ENCODE measurements at regions not wholly inside any gene's neighbourhood (a gene's known extent, or its start where the extent isn't known, plus 50 kb on each side); places are given as distances from the start of the nearest gene placed in this dataset.

DNA sequence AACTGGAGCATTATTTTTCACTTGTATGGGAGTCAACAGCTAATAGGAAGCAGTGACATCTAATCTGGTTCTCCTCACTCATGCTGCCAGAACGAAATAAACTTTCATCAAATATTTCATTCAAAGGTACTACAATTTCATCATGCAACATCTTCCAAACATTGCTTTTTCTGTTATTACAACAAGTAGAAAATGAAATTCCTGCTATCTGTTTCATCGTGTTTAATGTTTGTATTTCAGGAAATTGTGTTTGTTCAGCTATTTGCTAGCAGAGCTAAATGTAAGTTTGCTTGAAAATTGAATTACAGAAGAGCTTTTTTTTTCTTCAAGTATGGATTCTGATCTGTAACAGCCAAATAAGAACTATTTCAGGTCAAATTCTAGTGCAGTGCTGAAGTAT, 90.1 kb downstream of the SLITRK6 start:
- TF ChIP-seq, protein P1, sequence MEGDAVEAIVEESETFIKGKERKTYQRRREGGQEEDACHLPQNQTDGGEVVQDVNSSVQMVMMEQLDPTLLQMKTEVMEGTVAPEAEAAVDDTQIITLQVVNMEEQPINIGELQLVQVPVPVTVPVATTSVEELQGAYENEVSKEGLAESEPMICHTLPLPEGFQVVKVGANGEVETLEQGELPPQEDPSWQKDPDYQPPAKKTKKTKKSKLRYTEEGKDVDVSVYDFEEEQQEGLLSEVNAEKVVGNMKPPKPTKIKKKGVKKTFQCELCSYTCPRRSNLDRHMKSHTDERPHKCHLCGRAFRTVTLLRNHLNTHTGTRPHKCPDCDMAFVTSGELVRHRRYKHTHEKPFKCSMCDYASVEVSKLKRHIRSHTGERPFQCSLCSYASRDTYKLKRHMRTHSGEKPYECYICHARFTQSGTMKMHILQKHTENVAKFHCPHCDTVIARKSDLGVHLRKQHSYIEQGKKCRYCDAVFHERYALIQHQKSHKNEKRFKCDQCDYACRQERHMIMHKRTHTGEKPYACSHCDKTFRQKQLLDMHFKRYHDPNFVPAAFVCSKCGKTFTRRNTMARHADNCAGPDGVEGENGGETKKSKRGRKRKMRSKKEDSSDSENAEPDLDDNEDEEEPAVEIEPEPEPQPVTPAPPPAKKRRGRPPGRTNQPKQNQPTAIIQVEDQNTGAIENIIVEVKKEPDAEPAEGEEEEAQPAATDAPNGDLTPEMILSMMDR (IDR thresholded peaks at IDR 0.05; ENCODE audit: poor library complexity): no peak
- TF ChIP-seq EZH2phosphoT487 (IDR thresholded peaks at IDR 0.05; ENCODE audit: low read depth, severe bottlenecking, unreplicated experiment): no peak
